Lower leg skin (tissue), 4 donors: ENCODE measurements at regions not wholly inside any gene's neighbourhood (a gene's known extent, or its start where the extent isn't known, plus 50 kb on each side); places are given as distances from the start of the nearest gene placed in this dataset.

Experiments
- DNase-seq, 2 donors: peaks; one replicate each; pipeline ENCODE4 v3.0.0-alpha.2; 2019; ENCODE audit warnings: low spot score in 2 of 2
- H3K4me3 ChIP-seq: fragments of 200-600 bp; sonication (generic); 2 replicates; pipeline ENCODE4 v1.5.1; 2017; ENCODE audit warnings: mild to moderate bottlenecking, low read depth; ENCODE audit not compliant: poor library complexity, severe bottlenecking
- POLR2A ChIP-seq, 2 donors: fragments of 450-650 bp; IDR thresholded peaks; one replicate each; pipeline ENCODE4 v1.6.1; 2016 to 2017; ENCODE audit warnings: antibody characterized with exemption in 2 of 2, mild to moderate bottlenecking in 1 of 2, moderate library complexity in 1 of 2
- WGBS, 2 donors: methylation state at CpG; one replicate each; pipeline ENCODE4 v1.1.5; 2018; 5-methylcytosine and 5-hydroxymethylcytosine counted together
- intact Hi-C: fragments of 100-400 bp; cut with DNase I; formaldehyde crosslinking; loops from one replicate; pipeline ENCODE4 v1.15.0; 2023; ENCODE audit warnings: low total_unique reads
- TF ChIP-seq, protein P1 (sequence below), 3 donors: fragments of 450-650 bp; IDR thresholded peaks; one replicate each; pipeline ENCODE4 v1.5.1; 2016; ENCODE audit warnings: antibody characterized with exemption in 3 of 3, mild to moderate bottlenecking in 3 of 3, moderate library complexity in 2 of 3

DNA sequence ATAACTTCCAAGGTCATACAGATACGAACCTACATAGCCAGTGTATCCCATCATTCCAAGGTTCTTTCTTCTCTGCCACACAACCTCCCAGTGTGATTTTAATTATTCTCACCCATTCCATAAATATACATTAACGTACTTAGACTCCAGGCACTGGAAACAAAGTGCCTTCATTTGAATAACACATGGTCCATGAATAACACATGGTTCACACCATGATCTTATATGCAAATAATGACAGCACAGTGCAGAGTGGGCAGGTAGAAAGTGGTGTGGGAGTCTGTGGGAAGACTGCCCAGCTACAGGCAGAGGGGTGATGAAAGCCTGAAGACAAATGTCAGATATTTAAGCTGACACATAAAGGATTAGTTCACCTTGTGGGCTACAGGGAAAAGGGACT, 425.2 kb downstream of the HACE1 start:
- WGBS, 2 donors: 61 to 62% methylated on average over 2 of the region's 2 CpGs
- H3K4me3 ChIP-seq: no peak overlapping the region
- TF ChIP-seq POLR2A (IDR thresholded peaks at IDR 0.05): no peak
- TF ChIP-seq, protein P1, sequence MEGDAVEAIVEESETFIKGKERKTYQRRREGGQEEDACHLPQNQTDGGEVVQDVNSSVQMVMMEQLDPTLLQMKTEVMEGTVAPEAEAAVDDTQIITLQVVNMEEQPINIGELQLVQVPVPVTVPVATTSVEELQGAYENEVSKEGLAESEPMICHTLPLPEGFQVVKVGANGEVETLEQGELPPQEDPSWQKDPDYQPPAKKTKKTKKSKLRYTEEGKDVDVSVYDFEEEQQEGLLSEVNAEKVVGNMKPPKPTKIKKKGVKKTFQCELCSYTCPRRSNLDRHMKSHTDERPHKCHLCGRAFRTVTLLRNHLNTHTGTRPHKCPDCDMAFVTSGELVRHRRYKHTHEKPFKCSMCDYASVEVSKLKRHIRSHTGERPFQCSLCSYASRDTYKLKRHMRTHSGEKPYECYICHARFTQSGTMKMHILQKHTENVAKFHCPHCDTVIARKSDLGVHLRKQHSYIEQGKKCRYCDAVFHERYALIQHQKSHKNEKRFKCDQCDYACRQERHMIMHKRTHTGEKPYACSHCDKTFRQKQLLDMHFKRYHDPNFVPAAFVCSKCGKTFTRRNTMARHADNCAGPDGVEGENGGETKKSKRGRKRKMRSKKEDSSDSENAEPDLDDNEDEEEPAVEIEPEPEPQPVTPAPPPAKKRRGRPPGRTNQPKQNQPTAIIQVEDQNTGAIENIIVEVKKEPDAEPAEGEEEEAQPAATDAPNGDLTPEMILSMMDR (IDR thresholded peaks at IDR 0.05): no peak
- no peak for DNase-seq
- intact Hi-C loops: no loop called here

DNA sequence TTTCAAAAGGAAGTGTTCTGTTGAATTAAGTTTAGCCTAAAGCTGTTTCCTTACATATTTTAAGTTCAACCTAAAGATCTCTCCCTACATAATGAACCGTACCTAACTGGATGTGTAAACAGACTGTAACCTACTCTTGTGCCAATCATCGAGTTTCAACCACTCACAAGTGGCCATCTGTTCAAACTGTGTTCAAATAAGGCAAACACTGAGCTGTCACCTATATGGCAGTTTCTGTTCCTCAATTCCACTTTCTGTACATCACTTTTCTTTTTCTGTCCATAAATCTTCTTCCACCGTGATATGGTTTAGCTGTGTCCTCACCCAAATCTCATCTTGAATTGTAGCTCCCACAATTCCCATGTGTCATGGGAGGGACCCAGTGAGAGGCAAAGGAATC, 428.6 kb downstream of the HACE1 start:
- no peak overlapping the region for H3K4me3 ChIP-seq
- 81 to 86% methylated on average over 3 of the region's 3 CpGs for WGBS, 2 donors
- TF ChIP-seq POLR2A (IDR thresholded peaks at IDR 0.05): no peak
- TF ChIP-seq, protein P1 (IDR thresholded peaks at IDR 0.05): no peak
- DNase-seq: no peak
- intact Hi-C loops: no loop called here

DNA sequence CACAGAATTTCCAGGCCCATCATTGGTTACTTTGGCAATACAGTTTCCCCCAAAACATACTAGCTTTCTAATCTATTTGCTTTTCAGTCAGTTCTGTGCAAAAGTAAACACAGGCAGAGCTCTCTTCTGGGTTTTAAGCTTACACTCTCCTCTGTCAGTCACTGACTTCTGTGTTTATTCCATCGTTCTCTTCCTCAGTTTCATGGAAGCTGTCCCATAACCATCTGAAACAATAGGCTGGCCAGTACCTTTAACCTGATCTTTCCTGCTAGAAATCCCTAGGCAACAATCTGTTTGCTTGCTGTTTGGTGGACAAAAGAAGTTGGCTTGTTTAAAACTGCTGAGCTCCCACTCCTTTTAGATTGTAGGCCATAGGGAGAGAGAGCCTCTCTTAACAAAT, 431.5 kb downstream of the HACE1 start:
- TF ChIP-seq POLR2A (IDR thresholded peaks at IDR 0.05): no peak
- TF ChIP-seq, protein P1 (IDR thresholded peaks at IDR 0.05): no peak
- 66 to 80% methylated on average over 1 of the region's 1 CpG for WGBS, 2 donors
- DNase-seq: no peak
- intact Hi-C loops: no loop called here
- H3K4me3 ChIP-seq: no peak overlapping the region

DNA sequence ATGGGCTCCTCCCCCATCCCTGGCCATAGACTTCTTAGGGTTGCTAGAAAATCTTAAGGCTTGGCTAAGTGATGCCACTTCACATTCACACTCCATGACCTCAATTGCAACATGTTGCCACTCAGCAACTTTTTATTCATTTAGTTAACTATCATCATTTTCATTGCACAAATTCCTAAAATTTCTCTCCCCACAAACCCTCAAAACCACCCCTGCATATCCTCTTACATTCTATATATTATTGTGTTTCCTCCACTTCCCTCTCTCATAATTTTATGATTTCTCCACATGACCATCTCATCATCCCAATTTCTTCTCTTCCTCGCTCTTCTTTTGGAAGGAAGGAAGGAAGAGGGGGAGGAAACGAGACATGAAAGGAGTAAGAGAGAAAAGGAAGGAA, 436.0 kb downstream of the HACE1 start:
- intact Hi-C loops: no loop called here
- H3K4me3 ChIP-seq: no peak overlapping the region
- DNase-seq: no peak
- WGBS, 2 donors: 88 to 90% methylated on average over 2 of the region's 2 CpGs
- TF ChIP-seq, protein P1 (IDR thresholded peaks at IDR 0.05): no peak

DNA sequence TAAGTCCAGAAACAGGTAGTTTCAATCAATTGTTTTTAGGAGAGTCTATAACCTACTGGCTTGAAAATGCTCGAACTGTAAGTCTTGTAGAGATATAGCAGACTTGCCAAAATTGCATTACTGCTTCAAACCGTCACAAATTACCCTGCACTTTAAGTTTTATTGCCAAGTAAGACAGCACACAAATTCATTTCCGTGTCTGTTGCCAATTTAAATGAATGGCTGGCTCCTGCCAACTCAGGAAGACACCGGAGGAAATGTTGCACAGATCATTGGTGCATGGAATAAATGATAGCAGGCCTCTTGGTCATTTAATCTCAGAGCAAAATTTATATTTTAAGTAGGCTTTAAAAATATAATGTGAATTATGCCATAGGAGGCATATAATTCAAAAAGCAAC, 438.1 kb downstream of the HACE1 start:
- intact Hi-C loops: no loop called here
- no peak overlapping the region for H3K4me3 ChIP-seq
- 18 to 21% methylated on average over 4 of the region's 4 CpGs for WGBS, 2 donors
- TF ChIP-seq POLR2A (IDR thresholded peaks at IDR 0.05): no peak
- TF ChIP-seq, protein P1 (IDR thresholded peaks at IDR 0.05): no peak
- no peak for DNase-seq

DNA sequence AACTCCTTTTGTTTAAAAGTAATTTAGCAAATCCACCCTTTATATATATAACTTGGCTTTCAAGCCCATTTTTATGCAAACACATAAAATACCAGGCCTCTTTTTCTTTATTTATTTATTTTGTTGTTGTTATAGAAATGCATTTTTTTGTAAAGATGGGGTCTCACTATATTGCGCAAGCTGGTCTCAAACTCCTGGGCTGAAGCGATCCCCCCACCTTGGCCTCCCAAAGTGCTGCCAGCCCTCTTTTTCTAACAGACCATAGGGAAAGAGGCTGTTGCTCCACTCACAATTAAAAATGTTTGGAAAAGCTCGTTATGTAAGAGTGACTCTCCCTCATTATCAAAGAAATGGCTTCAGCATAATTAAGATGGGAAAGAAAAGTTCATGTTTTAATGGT, 440.9 kb downstream of the HACE1 start:
- H3K4me3 ChIP-seq: no peak overlapping the region
- intact Hi-C loops: no loop called here
- TF ChIP-seq, protein P1 (IDR thresholded peaks at IDR 0.05): no peak
- TF ChIP-seq POLR2A (IDR thresholded peaks at IDR 0.05): no peak
- WGBS, 2 donors: 94 to 96% methylated on average over 3 of the region's 3 CpGs
- DNase-seq: no peak
